ENCODE measurements at regions not wholly inside any gene's neighbourhood (a gene's known extent, or its start where the extent isn't known, plus 50 kb on each side); places are given as distances from the start of the nearest gene placed in this dataset.
"Not testable (repeated sequence)": the region's sequence is repeated elsewhere in the genome, so short reads cannot be mapped to it uniquely, and the experiment has no call there.

DNA sequence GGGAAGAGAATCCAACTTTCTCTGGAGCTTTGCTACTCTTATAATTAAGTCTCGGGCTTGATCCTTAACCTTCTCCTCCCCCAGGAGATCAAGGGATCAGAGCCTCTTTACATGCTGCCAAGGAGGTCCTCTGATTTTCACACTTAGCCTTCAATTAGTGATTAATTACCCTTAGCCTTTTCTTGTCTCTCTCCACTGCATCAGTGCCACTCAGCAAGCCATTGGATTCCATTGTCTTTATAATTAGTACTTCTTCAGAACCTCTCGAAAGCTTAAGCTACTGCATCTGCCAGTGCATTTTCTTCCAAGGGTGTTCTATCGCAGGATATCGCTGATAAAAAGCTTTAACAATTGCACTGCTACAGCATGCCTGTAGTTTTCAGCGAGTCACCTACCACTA is 477.0 kb upstream of the MEIS1 start:
- DNase-seq: no peak

GRCh38 chr2:65957454-65957853 is 477.5 kb upstream of the MEIS1 start:
- DNase-seq: no peak

DNA sequence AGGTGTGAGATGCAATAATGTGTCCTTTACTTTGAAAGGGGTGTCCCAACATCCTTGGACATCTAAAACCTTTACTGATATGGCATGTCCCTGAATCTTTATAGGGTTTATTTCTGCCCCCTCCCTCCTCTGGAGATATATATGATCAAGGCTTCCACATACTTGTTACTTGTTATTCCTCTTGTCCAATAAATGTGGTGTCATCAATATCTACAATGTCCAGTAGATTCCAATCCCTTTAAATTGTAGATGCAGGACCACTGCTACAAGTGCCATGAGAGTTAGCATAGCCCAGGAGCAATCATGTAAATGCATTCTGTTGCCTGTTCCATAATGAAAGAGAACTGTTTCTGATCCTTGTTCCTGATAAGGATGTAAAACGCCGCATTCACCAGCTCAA is 479.7 kb upstream of the MEIS1 start:
- DNase-seq: no peak

DNA sequence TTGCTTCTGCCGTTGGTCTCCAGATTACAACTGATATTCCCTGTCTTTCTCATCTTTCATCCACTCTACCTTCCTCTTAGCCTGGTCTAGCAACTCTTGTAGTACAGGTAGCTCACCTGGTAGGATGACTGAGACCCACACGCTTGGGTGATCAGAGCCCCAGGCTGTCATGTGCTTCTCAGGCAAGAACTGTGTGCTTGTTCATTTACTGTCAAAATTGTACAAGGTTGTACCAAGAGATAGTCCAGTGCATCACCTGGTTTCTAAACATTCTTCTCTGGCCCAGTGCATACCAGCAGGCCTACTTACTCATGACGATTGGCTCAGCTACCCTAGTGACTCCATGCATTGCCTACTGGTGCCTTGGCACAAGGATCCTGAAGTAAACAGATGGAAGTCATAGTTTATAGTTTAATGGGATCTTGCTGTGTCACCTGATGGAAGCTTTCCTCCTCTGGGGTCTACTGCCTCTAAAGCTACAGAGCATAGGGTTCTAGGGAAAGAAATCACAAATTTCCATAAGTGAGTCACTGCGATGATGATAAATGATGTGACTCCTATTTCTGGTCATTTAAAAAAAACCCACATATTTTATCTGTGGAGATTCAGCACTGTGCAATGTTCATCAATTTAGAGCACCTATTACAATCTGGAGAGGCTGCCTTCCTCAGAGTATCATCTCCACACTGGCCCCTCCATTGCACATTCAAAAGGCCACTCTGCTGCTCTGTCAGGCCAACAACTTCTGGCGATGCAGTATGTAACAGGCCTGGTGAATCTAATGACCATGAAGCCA is 481.8 kb upstream of the MEIS1 start:
- no peak for DNase-seq

- no peak for DNase-seq
These were observed 490.7 kb upstream of the MEIS1 start for GRCh38 chr2:65944213-65944612.

DNA sequence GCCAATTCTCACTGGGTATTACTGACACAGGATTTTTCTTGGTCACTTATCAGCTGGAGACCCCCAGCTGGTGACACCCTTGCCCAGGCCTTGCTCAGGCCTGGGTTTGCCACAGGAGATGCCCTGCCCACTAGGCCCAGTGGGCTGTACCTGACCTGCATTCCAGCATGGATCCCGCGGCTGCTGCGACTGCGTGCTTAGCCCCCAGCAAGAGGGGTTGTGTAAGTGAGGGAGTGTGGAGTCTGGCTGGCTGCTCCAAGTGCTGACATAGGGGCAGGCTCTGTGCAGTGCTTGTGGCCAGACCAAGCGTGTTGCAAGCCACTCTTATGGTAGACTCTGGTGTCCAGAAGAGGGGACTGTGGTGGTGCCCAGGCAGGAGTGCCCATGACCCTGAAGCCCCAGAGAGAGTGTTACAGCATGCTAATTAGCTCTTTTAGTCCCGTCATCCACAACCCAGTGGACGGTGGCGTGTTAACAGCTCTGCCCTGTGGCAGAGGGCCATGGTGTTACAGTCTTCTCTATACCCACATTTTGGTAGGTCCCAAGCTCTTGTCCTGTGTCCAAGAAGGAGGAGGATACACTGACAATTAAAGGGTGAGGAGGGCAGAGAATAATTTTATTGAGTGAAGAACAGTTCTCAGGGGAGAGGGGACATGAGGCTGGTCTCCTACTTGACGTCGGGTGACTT is 491.7 kb upstream of the MEIS1 start:
- DNase-seq: no peak

GRCh38 chr2:65940856-65941255 is 494.1 kb upstream of the MEIS1 start:
- no peak for DNase-seq

DNA sequence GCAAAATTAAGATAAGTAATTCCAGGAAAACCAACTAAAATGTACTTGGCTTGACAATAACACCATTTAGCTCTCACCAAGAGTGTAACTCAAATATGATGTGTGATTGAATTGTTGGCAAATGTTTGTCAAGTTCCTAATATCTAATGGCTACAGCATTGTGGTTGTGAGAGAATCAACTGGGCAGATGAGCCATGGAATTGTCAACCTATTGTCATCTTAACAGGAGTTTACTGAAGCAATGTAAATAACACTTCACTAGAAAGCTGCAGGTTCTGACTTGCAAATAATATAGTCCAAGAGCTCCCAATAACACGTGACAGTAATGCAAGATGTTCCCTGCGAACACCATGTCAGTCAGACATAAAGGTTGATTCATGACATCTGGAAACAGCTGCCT is 495.2 kb upstream of the MEIS1 start:
- DNase-seq: no peak

DNA sequence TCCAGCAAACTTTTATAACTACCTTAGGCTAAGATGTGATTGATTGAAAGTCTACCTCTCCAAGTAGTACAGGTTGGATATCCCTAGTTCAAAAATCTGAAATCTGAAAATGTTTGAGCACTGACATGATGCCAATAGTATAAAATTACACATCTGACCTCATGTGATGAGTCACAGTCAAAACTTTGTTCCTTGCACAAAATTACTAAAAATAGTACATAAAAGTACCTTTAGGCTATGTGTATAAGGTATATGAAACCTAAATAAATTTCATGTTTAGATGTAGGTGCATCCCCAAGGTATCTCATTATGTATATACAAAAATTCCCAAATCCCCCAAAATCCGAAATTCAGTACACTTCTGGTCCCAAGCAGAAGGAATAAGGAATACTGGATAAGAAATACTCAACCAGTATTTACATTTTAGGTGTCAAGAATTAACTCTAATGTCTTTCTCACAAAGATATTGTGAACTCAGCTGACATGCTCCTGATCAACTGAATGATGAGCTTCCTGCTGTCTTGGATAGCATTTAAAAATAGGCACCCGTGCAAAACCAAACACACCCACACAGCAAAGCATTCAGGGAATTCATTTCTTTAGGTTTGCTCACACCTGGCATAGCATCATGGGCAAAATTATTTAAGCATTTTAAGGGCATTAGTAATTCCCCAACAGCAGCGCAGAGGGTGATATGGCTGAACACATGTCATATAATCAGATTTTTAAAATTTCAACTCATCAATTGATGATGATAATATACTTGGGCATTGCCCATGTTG is 497.4 kb upstream of the MEIS1 start:
- DNase-seq: no peak

- no peak for DNase-seq
These were observed 499.8 kb upstream of the MEIS1 start for GRCh38 chr2:65934992-65935629.

- no peak for DNase-seq
These were observed 500.2 kb upstream of the SPRED2 start for GRCh38 chr2:65932571-65932970.

- DNase-seq: no peak
These were observed 498.7 kb upstream of the SPRED2 start for GRCh38 chr2:65931056-65931455.

DNA sequence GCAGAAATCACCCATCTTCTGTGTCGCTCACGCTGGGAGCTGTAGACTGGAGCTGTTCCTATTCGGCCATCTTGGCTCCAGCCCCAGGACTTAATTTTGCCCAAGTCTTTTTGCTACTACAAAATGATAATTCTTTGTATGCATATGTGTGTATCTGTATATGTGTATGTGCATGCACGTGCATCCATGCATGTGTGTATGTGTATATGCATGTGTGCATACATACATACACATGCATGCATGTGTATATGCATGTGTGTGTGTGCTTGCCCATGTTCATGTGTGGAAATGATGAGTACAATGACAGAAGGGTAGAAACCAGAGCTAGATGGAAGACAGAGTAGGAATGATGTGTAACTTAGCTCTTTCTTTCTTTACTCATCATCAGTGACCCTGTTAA is 497.9 kb upstream of the SPRED2 start:
- DNase-seq: no peak

- DNase-seq: not testable (repeated sequence)
These were observed 497.3 kb upstream of the SPRED2 start for GRCh38 chr2:65929664-65930063.

DNA sequence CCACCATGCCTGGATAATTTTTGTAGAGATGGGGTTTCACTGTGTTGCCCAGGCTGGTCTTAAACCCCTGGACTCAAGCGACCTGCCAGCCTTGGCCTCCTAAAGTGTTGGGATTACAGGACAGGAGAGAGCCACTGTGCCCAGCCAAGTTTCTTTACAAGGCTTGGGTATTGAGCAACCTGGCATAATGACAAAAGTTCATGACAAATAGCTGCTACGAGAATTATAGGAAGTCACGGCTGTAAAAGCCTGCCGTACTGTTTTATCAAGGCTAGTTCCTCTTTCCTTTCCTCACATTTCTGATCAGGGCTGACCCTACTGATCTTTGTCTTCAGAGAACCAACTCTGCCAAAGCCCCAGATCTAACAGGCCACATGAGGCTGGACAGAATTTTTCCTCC is 490.4 kb upstream of the SPRED2 start:
- no peak for DNase-seq

DNA sequence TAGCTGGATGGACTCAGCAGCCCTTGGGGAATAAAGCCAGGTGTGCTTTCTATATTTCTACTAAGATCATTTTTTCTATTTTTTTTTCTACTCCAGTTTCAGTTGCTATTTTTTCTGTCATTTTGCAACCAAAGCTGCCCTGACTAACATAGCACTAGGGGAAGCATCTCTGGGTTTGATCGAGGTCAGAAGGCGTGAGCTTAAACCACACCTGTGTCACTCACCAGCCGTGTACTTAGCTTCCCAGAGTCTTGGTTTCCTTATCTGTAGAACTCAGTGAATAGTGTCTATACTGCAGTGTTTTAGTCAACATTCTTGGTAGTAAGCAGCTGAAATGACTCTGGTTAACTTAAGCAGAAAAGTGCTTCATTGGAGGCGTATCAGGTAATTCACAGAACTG is 489.6 kb upstream of the SPRED2 start:
- DNase-seq: no peak

DNA sequence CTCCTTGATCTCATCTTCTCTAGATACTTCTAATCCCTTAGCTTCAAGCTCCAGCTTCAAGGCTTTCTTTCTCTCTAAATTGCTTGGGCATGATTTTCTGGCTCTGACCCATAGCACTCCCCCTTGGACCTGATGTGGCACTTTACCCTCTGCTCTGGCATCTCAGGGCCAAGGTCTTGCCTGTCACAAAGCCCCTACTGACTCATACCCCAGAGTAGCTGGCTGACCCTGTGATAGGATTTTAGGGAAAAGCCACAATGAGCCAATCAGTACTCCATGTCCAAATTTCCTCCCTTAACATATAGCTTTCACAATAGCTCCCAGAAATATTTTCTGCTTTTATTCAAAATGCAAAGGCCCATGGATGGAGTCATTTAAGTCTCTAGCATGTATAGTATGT is 488.7 kb upstream of the SPRED2 start:
- no peak for DNase-seq

- no peak for DNase-seq
These were observed 488.3 kb upstream of the SPRED2 start for GRCh38 chr2:65920659-65921058.

- DNase-seq: no peak
These were observed 487.3 kb upstream of the SPRED2 start for GRCh38 chr2:65919550-65920188.

DNA sequence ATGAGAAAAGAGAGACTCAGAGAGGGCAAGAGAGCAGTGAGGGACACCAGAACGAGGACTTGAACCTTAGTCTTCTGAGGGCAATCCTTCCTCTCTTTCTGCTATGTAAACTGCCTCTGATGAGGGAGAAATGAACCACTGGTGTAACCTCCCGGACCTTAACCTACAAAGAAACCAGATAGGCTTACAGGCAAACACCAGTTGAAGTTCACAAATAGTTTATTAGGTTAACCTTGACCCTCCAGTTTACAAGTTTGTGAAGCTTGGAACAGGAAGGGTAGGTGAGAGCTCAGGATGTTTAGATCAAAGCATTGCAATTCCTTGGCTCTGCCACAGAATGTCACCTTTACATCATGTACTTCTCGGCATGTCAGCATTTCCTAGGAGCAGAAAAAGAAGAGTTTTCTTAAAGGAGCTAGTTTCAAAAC is 486.4 kb upstream of the SPRED2 start:
- DNase-seq: no peak

DNA sequence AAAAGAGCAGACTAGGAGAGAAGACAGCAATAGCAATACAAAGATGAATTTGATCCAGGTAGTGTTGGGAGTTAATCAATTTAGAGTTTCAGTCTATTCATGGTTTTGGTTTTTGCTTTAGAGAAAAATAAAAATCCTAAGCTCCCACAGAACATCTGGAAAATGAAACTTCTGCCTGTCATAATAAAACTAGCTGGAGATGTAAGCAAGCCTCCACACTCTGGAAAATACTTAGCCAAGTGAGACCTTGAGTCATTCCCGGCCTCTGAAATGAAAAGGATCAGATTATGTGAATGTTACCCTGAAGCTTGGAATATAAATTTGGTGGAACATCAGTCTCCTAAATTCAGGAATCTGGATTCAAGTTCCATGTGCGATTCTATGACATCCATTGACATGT is 485.6 kb upstream of the SPRED2 start:
- no peak for DNase-seq

Data from anterior cingulate cortex (tissue), 58 donors.